Fibroblast of lung (primary cell): ENCODE measurements at regions not wholly inside any gene's neighbourhood (a gene's known extent, or its start where the extent isn't known, plus 50 kb on each side); places are given as distances from the start of the nearest gene placed in this dataset.

Experiments used
- DNase-seq, 2 donors: peaks; one replicate each; pipeline versions ENCODE4 v3.0.0 to v3.0.0-alpha.2; 2010; ENCODE audit warnings: low read depth in 2 of 2
- H2AFZ ChIP-seq: 2 replicates; pipeline ENCODE4 v1.5.1; 2012; ENCODE audit warnings: low read length, control low read depth, inconsistent platforms
- H3K27ac ChIP-seq: 2 replicates; pipeline ENCODE4 v1.5.1; 2011; ENCODE audit warnings: low read length, control low read depth; ENCODE audit not compliant: insufficient read depth
- H3K27me3 ChIP-seq: 2 replicates; pipeline ENCODE4 v1.5.1; 2011; ENCODE audit warnings: mild to moderate bottlenecking, low read length; ENCODE audit not compliant: control insufficient read depth, insufficient read depth
- H3K36me3 ChIP-seq: 2 replicates; pipeline ENCODE4 v1.5.1; 2011; ENCODE audit warnings: low read length; ENCODE audit not compliant: control insufficient read depth, insufficient read depth
- H3K4me1 ChIP-seq: 2 replicates; pipeline ENCODE4 v1.5.1; 2011; ENCODE audit warnings: low read length; ENCODE audit not compliant: control insufficient read depth, insufficient read depth; ENCODE audit errors: extremely low read depth
- H3K4me2 ChIP-seq: 2 replicates; pipeline ENCODE4 v1.5.1; 2011; ENCODE audit warnings: low read length, control low read depth; ENCODE audit not compliant: insufficient read depth; ENCODE audit errors: extremely low read depth
- H3K4me3 ChIP-seq, 4 experiments: fragments of 200-600 bp in 1 of 4; sonication (generic) in 1 of 4; replicated peaks in 1 of 4; 2 replicates each; pipeline ENCODE4 v1.5.1; 2011 to 2016; ENCODE audit warnings: low read length in 4 of 4, low read depth in 3 of 4, mild to moderate bottlenecking in 3 of 4, control low read depth in 2 of 4, inconsistent platforms in 1 of 4, mixed read lengths in 1 of 4; ENCODE audit not compliant: insufficient read depth in 1 of 4; ENCODE audit errors: control extremely low read depth in 1 of 4
- H3K79me2 ChIP-seq: 2 replicates; pipeline ENCODE4 v1.5.1; 2012; ENCODE audit warnings: mild to moderate bottlenecking, low read length, inconsistent platforms; ENCODE audit not compliant: control insufficient read depth, insufficient read depth
- H3K9ac ChIP-seq: 2 replicates; pipeline ENCODE4 v1.5.1; 2011; ENCODE audit warnings: mild to moderate bottlenecking, low read length, control low read depth; ENCODE audit not compliant: insufficient read depth
- H3K9me3 ChIP-seq: 2 replicates; pipeline ENCODE4 v1.5.1; 2012; ENCODE audit warnings: low read depth, low read length; ENCODE audit not compliant: control insufficient read depth, insufficient read depth
- H4K20me1 ChIP-seq: 2 replicates; pipeline ENCODE4 v1.5.1; 2011; ENCODE audit warnings: low read length; ENCODE audit not compliant: control insufficient read depth, insufficient read depth; ENCODE audit errors: extremely low read depth
- EZH2 ChIP-seq: IDR thresholded peaks from 2 replicates; pipeline ENCODE4 v1.5.1; 2012; ENCODE audit warnings: low read length, control low read depth, mild to moderate bottlenecking; ENCODE audit errors: missing control alignments
- TF ChIP-seq, protein P1 (sequence below), 2 donors: IDR thresholded peaks in 1 of 2; conservative IDR thresholded peaks in 1 of 2; 1 replicate in 1 of 2; 2 replicates in 1 of 2; pipeline ENCODE4 v1.5.1; 2011 to 2012; ENCODE audit warnings: low read length in 2 of 2, control low read depth in 1 of 2, inconsistent platforms in 1 of 2, low read depth in 1 of 2, mild to moderate bottlenecking in 1 of 2

DNA sequence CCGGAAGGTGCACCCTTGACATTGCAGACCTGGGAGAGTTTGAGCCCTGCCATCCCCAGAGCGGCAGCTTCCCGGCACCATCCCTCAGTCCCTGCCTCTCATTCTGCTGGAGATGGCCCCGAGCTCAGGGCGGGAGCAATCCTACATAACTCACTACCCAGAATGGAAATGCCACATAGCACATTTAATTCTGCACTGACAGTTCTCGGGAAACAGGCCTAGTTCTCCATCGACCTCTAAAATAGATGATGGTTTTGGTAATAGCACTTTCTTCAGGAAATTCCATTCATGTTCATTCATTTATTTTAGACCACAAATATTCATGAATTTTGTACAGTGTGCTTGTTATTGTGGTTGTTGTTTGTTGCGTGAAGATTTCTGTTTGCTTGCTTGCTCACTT is 92.9 kb upstream of the SLC14A2 start:
- H3K4me2 ChIP-seq, result peak overlapping the region; percentile 26
- no peaks in the 10 kb centered on the region for H3K9me3 ChIP-seq
- no peak overlapping the region for H2AFZ ChIP-seq
- H3K4me1 ChIP-seq, result peaks cover 17% of the 10 kb centered on the region
- H3K36me3 ChIP-seq, result no peaks in the 10 kb centered on the region
- no peaks in the 10 kb centered on the region for H4K20me1 ChIP-seq
- H3K27ac ChIP-seq, result peak overlapping the region; percentile 49
- no peak overlapping the region for H3K9ac ChIP-seq
- TF ChIP-seq EZH2, result no peak
- TF ChIP-seq, protein P1, sequence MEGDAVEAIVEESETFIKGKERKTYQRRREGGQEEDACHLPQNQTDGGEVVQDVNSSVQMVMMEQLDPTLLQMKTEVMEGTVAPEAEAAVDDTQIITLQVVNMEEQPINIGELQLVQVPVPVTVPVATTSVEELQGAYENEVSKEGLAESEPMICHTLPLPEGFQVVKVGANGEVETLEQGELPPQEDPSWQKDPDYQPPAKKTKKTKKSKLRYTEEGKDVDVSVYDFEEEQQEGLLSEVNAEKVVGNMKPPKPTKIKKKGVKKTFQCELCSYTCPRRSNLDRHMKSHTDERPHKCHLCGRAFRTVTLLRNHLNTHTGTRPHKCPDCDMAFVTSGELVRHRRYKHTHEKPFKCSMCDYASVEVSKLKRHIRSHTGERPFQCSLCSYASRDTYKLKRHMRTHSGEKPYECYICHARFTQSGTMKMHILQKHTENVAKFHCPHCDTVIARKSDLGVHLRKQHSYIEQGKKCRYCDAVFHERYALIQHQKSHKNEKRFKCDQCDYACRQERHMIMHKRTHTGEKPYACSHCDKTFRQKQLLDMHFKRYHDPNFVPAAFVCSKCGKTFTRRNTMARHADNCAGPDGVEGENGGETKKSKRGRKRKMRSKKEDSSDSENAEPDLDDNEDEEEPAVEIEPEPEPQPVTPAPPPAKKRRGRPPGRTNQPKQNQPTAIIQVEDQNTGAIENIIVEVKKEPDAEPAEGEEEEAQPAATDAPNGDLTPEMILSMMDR (conservative IDR thresholded peaks at IDR 0.05 in 1 of 2, IDR thresholded peaks at IDR 0.05 in 1 of 2; ENCODE audit: low read depth in 1 of 2, low read length in 2 of 2), result no peak
- peak; percentile 68 to 90 for DNase-seq
- H3K27me3 ChIP-seq, result no peaks in the 10 kb centered on the region
- H3K79me2 ChIP-seq, result no peaks in the 10 kb centered on the region
- no peak overlapping the region for H3K4me3 ChIP-seq

DNA sequence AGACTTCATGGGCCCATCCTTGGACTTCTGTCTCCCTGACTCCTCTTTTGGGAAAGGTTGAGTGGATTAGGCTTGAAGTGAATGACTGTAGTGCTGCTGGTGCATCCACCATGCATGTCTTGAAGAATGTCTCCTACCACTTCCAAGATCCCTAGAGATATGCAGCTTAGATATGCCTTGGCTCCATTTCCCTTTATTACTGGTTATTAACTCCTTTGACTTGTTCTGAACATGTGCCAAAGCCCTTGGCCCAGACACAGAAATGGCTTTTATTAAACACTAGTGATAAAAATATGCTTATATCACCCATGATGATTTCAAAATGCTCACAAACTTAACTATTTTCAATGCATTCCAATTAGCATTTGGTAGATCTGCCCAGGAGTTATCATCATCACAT is 90.0 kb upstream of the SLC14A2 start:
- DNase-seq, result peak in 1 of 2 donors; percentile 27
- no peaks in the 10 kb centered on the region for H3K79me2 ChIP-seq
- no peak overlapping the region for H3K9ac ChIP-seq
- H4K20me1 ChIP-seq, result no peaks in the 10 kb centered on the region
- H3K27me3 ChIP-seq, result no peaks in the 10 kb centered on the region
- TF ChIP-seq, protein P1 (conservative IDR thresholded peaks at IDR 0.05 in 1 of 2, IDR thresholded peaks at IDR 0.05 in 1 of 2; ENCODE audit: low read depth in 1 of 2, low read length in 2 of 2), result no peak
- no peak for TF ChIP-seq EZH2
- no peaks in the 10 kb centered on the region for H3K36me3 ChIP-seq
- no peaks in the 10 kb centered on the region for H3K9me3 ChIP-seq
- no peak overlapping the region for H3K4me3 ChIP-seq
- H3K4me1 ChIP-seq, result peaks cover 15% of the 10 kb centered on the region
- H3K27ac ChIP-seq, result no peak overlapping the region
- no peak overlapping the region for H3K4me2 ChIP-seq
- no peak overlapping the region for H2AFZ ChIP-seq

DNA sequence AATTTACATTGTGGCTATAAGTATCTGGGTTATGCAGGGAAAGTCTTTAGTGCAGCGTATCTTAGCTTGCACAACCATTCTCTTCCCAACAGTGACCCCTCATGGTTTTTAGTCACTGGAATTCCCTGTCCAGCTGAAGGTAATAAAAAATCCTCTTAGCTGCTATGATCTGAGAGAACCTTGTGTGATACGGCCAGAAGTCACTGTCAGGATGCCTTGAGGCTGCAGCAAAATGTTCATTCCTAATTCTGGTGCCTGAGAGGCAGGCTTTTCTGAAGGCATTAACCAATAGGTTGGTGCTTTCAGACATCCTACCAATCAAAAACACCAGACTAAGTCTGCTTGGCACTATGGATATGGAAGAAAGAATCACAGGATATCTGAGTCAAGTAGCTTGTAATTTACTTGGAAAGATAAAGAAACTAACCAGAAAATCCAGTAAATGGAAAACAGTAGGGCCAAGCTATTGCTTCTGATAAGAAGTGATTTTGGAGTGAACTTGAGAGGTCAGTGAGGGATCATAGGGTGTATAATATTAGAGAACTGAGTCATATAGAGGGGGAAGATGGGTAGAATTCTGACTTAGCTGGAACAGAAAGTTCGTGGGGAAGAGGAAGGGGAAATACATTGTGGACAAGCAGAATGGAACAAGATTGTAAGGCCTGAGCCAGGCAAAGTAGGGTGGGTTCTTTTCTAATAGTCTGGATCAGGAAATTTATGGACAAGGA is 89.0 kb upstream of the SLC14A2 start:
- no peaks in the 10 kb centered on the region for H3K36me3 ChIP-seq
- DNase-seq, result peak; percentile 52 to 71
- TF ChIP-seq EZH2, result no peak
- TF ChIP-seq, protein P1 (conservative IDR thresholded peaks at IDR 0.05 in 1 of 2, IDR thresholded peaks at IDR 0.05 in 1 of 2; ENCODE audit: low read depth in 1 of 2, low read length in 2 of 2), result peak; percentile 21 to 23

More for the DNA sequence above, 89.0 kb upstream of the SLC14A2 start:
- Histone ChIP-seq H3K4me3 (no peak overlapping the region), H2AFZ (no peak overlapping the region), H3K4me1 (peaks cover 11% of the 10 kb centered on the region), H3K27ac (no peak overlapping the region), H3K27me3 (no peaks in the 10 kb centered on the region), H3K4me2 (no peak overlapping the region), H4K20me1 (no peaks in the 10 kb centered on the region), H3K9ac (no peak overlapping the region), H3K9me3 (no peaks in the 10 kb centered on the region), H3K79me2 (no peaks in the 10 kb centered on the region)
